DND-41 (cell line): ENCODE measurements at regions not wholly inside any gene's neighbourhood (a gene's known extent, or its start where the extent isn't known, plus 50 kb on each side); places are given as distances from the start of the nearest gene placed in this dataset.
"Not testable (repeated sequence)": the region's sequence is repeated elsewhere in the genome, so short reads cannot be mapped to it uniquely, and the experiment has no call there.

Experiments used
- ATAC-seq: fragments of 200-7000 bp; cut with Tn5 transposase; 3 replicates; pipeline ENCODE4 v1.9.1; 2021; ENCODE audit warnings: low read depth; ENCODE audit not compliant: insufficient read depth
- DNase-seq: peaks from one replicate; pipeline ENCODE4 v3.0.0-alpha.2; 2020
- H2AFZ ChIP-seq: 2 replicates; pipeline ENCODE4 v1.6.0; 2012; ENCODE audit warnings: low read depth, low read length
- H3K27ac ChIP-seq: 2 replicates; pipeline ENCODE4 v1.5.1; 2012; ENCODE audit warnings: low read length, inconsistent platforms
- H3K27me3 ChIP-seq: fragments of 200-600 bp; sonication (generic); 2 replicates; pipeline ENCODE4 v1.6.0; 2012; ENCODE audit warnings: low read length, mild to moderate bottlenecking, inconsistent platforms; ENCODE audit not compliant: insufficient read depth, poor library complexity
- H3K36me3 ChIP-seq: 2 replicates; pipeline ENCODE4 v1.5.1; 2012; ENCODE audit warnings: low read length, inconsistent platforms; ENCODE audit not compliant: insufficient read depth
- H3K4me1 ChIP-seq: 2 replicates; pipeline ENCODE4 v1.5.1; 2012; ENCODE audit warnings: mild to moderate bottlenecking, low read length; ENCODE audit not compliant: insufficient read depth
- H3K4me2 ChIP-seq: 2 replicates; pipeline ENCODE4 v1.6.0; 2012; ENCODE audit warnings: mild to moderate bottlenecking, moderate library complexity, low read length, inconsistent platforms; ENCODE audit not compliant: insufficient read depth
- H3K4me3 ChIP-seq, 2 experiments: fragments of 200-600 bp in 1 of 2; shearing (Covaris generic) in 1 of 2; 2 replicates each; pipeline ENCODE4 v1.5.1; 2012 to 2016; ENCODE audit warnings: inconsistent platforms in 2 of 2, low read length in 2 of 2, mild to moderate bottlenecking in 2 of 2, low read depth in 1 of 2, moderate library complexity in 1 of 2
- H3K79me2 ChIP-seq: 2 replicates; pipeline ENCODE4 v1.6.0; 2012; ENCODE audit warnings: low read length, inconsistent platforms; ENCODE audit not compliant: insufficient read depth
- H3K9ac ChIP-seq: 2 replicates; pipeline ENCODE4 v1.6.0; 2012; ENCODE audit warnings: low read depth, mild to moderate bottlenecking, inconsistent platforms, low read length, moderate library complexity
- H3K9me3 ChIP-seq: 2 replicates; pipeline ENCODE4 v1.5.1; 2012; ENCODE audit warnings: low read length, moderate library complexity, mild to moderate bottlenecking, inconsistent platforms; ENCODE audit not compliant: insufficient read depth, severe bottlenecking
- H4K20me1 ChIP-seq: 2 replicates; pipeline ENCODE4 v1.6.0; 2012; ENCODE audit warnings: low read length; ENCODE audit not compliant: insufficient read depth
- CTCF ChIP-seq: IDR thresholded peaks from 2 replicates; pipeline ENCODE4 v1.5.1; 2012; ENCODE audit warnings: borderline replicate concordance, low read length, moderate library complexity, mild to moderate bottlenecking; ENCODE audit not compliant: poor library complexity, severe bottlenecking; ENCODE audit errors: extremely low read depth
- EZH2 ChIP-seq: IDR thresholded peaks from 3 replicates; pipeline ENCODE4 v1.6.1; 2012; ENCODE audit warnings: borderline replicate concordance, low read depth, mild to moderate bottlenecking, moderate library complexity, low read length, inconsistent platforms; ENCODE audit not compliant: severe bottlenecking

GRCh38 chr1:66464802-66465201 is 69.2 kb upstream of the SGIP1 start:
- H3K9me3 ChIP-seq = no peaks in the 10 kb centered on the region
- no peaks in the 10 kb centered on the region for H4K20me1 ChIP-seq
- H3K79me2 ChIP-seq = no peaks in the 10 kb centered on the region
- no peak overlapping the region for H3K27ac ChIP-seq
- DNase-seq (no peak), ATAC-seq (no peak)
- no peaks in the 10 kb centered on the region for H3K36me3 ChIP-seq
- no peak overlapping the region for H3K4me3 ChIP-seq
- no peak overlapping the region for H2AFZ ChIP-seq
- H3K4me2 ChIP-seq = no peak overlapping the region
- H3K4me1 ChIP-seq = no peaks in the 10 kb centered on the region
- no peaks in the 10 kb centered on the region for H3K27me3 ChIP-seq
- no peak overlapping the region for H3K9ac ChIP-seq
- no peak for TF ChIP-seq EZH2
- TF ChIP-seq CTCF = no peak

GRCh38 chr1:66466695-66467094 is 67.3 kb upstream of the SGIP1 start:
- not testable (repeated sequence) for H3K36me3 ChIP-seq, H3K4me2 ChIP-seq, H3K4me3 ChIP-seq, H4K20me1 ChIP-seq, H3K79me2 ChIP-seq, H3K27ac ChIP-seq, H3K4me1 ChIP-seq, H3K9ac ChIP-seq, ATAC-seq, DNase-seq, H2AFZ ChIP-seq, H3K27me3 ChIP-seq, H3K9me3 ChIP-seq

GRCh38 chr1:66468722-66469121 is 65.2 kb upstream of the SGIP1 start:
- Histone ChIP-seq H3K4me1 (no peaks in the 10 kb centered on the region), H3K27me3 (no peaks in the 10 kb centered on the region), H3K27ac (no peak overlapping the region), H3K79me2 (no peaks in the 10 kb centered on the region), H3K9ac (no peak overlapping the region), H3K4me2 (no peak overlapping the region), H3K4me3 (no peak overlapping the region), H3K9me3 (no peaks in the 10 kb centered on the region), H2AFZ (no peak overlapping the region), H3K36me3 (no peaks in the 10 kb centered on the region), H4K20me1 (no peaks in the 10 kb centered on the region)
- DNase-seq (no peak), ATAC-seq (no peak)
- no peak for TF ChIP-seq EZH2
- no peak for TF ChIP-seq CTCF

- no peaks in the 10 kb centered on the region for H3K79me2 ChIP-seq
- peaks cover 12% of the 10 kb centered on the region for H3K27me3 ChIP-seq
- ATAC-seq = no peak
- H3K9me3 ChIP-seq = no peaks in the 10 kb centered on the region
- no peak overlapping the region for H3K4me3 ChIP-seq
- DNase-seq = no peak
- no peak overlapping the region for H2AFZ ChIP-seq
- no peak overlapping the region for H3K4me2 ChIP-seq
- H3K9ac ChIP-seq = no peak overlapping the region
- H3K27ac ChIP-seq = no peak overlapping the region
- no peak for TF ChIP-seq EZH2
- TF ChIP-seq CTCF = no peak
- H3K36me3 ChIP-seq = no peaks in the 10 kb centered on the region
- H4K20me1 ChIP-seq = no peaks in the 10 kb centered on the region
- H3K4me1 ChIP-seq = no peaks in the 10 kb centered on the region
Measured at GRCh38 chr1:66475940-66476339, 58.0 kb upstream of the SGIP1 start.
